HCT116 (cell line): ENCODE measurements at regions not wholly inside any gene's neighbourhood (a gene's known extent, or its start where the extent isn't known, plus 50 kb on each side); places are given as distances from the start of the nearest gene placed in this dataset.

Experiments used
- CEBPB ChIP-seq: IDR thresholded peaks from 2 replicates; pipeline ENCODE4 v1.6.1; 2012; ENCODE audit warnings: low read depth
- EZH2 ChIP-seq: fragments of 200-600 bp; sonication (generic); IDR thresholded peaks from 2 replicates; pipeline ENCODE4 v1.6.1; 2017; ENCODE audit warnings: antibody characterized with exemption, mixed run types
- TF ChIP-seq, protein P1 (sequence below), 3 experiments: fragments of 200-600 bp in 1 of 3; sonication (generic) in 1 of 3; IDR thresholded peaks in 2 of 3; conservative IDR thresholded peaks in 1 of 3; 2 replicates each; pipeline ENCODE4 v1.5.1; 2012 to 2017; ENCODE audit warnings: low read depth in 2 of 3, low read length in 2 of 3, antibody characterized with exemption in 1 of 3, borderline replicate concordance in 1 of 3, control low read depth in 1 of 3, mild to moderate bottlenecking in 1 of 3, mixed read lengths in 1 of 3, mixed run types in 1 of 3, moderate library complexity in 1 of 3; ENCODE audit not compliant: insufficient read depth in 1 of 3

GRCh38 chr17:70624211-70624610 lies 454.9 kb downstream of the KCNJ2 start:
- TF ChIP-seq EZH2: no peak
- no peak for TF ChIP-seq CEBPB
- TF ChIP-seq, protein P1, sequence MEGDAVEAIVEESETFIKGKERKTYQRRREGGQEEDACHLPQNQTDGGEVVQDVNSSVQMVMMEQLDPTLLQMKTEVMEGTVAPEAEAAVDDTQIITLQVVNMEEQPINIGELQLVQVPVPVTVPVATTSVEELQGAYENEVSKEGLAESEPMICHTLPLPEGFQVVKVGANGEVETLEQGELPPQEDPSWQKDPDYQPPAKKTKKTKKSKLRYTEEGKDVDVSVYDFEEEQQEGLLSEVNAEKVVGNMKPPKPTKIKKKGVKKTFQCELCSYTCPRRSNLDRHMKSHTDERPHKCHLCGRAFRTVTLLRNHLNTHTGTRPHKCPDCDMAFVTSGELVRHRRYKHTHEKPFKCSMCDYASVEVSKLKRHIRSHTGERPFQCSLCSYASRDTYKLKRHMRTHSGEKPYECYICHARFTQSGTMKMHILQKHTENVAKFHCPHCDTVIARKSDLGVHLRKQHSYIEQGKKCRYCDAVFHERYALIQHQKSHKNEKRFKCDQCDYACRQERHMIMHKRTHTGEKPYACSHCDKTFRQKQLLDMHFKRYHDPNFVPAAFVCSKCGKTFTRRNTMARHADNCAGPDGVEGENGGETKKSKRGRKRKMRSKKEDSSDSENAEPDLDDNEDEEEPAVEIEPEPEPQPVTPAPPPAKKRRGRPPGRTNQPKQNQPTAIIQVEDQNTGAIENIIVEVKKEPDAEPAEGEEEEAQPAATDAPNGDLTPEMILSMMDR (IDR thresholded peaks at IDR 0.05 in 2 of 3, conservative IDR thresholded peaks at IDR 0.05 in 1 of 3; ENCODE audit: borderline replicate concordance in 1 of 3, insufficient read depth in 1 of 3, low read depth in 2 of 3, low read length in 2 of 3): no peak
